HG02938 (cell line): ENCODE measurements at regions not wholly inside any gene's neighbourhood (a gene's known extent, or its start where the extent isn't known, plus 50 kb on each side); places are given as distances from the start of the nearest gene placed in this dataset.
"Not testable (repeated sequence)": the region's sequence is repeated elsewhere in the genome, so short reads cannot be mapped to it uniquely, and the experiment has no call there.

ENCODE experiments used
- ATAC-seq: cut with Tn5 transposase; IDR thresholded peaks from one replicate; pipeline ENCODE4 v1.9.1; 2021; ENCODE audit warnings: mild to moderate bottlenecking, moderate library complexity; ENCODE audit not compliant: unreplicated experiment

DNA sequence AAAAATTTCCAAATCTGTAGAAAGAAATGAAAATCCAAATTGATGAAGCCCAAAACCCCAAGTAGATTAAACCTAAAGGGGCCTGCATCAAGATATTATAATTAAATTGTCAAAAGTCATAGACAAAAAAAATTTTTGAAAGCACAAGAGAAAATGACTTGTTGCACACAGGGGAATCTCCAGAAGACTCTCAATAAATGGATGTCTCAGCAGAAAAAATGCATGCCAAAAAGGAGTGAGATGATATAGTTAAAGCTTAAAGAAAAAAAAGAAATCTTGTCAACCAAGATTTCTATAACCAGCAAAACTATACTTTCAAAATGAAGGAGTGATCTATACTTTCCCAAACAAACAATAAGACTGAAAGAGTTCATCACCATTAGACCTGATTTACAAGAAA lies 393.2 kb upstream of the SPAG17 start:
- ATAC-seq: no peak

DNA sequence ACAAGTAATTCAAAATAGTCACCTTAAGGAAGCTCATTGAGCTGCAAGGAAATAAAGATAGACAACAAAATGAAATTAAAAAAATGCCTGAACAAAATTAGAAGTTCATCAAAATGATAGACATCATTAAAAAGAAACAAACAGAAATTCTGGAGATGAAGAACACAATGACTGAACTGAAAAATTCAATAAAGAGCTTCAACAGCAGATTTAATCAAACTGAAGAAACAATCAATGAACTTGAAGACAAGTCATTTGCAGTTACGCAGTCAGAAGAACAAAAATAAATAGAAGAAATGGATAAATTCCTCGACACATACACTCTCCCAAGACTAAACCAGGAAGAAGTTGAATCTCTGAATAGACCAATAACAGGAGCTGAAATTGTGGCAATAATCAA lies 390.0 kb upstream of the SPAG17 start:
- no peak for ATAC-seq

DNA sequence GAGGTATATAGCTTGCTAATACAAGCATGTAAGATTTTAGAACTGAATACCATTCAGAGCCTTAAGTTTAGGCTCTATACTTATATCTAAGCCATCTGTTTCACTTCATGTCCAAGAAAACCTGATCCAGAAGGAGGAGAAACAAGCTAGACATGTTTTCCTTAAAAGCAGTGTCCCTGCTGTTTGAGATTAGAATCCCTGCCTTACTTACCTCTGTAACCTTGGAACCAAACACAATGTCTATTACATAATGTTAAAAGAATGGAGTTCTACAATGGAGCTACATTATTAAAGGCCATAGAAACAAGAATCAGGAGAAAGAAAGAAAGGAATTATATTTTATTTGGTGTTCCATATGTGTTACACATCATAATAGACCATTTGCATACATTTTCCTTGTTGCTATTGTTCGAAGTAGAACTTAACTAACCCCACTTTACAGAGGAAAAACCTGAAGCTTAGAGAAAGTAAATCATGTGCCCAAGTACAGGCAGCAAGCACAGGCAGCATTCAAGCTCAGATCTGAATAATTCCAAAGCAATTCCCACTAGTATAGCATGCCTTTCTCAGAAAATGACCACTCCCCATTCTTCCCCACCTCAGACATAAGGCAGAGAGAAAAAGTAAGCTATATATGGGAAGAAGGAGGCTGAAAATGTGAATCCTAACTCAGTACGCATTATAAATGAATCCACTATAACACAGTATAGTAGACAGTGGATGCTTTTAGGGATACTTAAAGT lies 380.1 kb upstream of the SPAG17 start:
- ATAC-seq: no peak

DNA sequence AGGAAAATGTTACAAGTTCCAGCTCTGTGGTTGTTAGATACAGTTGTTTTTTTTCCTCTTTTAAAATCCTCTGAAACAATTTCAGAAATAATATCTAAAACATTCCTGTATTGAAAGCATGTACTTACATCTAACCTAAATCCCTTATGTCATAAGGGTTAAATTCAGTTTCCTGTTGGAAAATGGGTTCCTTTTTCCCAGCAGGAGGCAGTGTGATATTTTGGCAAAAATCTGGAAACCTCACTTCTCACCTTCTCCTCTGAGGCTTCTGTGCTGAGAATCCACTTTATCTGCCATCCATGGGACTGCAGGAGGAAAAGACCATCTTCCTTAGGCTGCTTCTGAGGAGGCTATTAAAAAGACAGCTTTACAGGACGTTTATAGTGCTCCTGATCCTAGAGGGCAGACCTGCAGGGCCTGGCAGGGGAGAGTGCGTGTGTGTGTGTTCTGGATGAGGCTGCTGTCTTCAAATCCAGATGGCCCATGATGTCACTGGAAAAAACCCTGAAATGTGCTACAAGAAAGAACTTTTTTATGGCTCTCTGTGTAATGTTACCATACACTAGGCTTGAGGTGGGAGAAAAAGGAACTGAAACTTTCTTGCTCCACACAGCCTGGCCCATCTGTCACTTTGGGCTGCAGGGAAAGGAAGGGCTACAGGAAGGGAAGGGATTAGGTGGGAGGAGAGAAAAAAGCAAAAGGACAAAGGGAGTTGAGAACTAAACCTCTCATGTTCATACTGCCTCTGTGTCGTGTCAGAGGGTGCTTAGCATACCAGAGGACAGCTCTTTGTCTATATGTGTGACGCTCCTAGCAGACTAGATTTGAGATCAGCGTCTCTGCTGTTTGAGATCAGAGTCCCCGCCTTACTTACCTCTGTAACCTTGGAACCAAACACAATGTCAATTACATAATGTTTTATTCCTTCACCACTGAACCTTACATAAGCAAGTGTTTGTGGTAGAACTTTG lies 379.2 kb upstream of the SPAG17 start:
- ATAC-seq: peak; percentile 62

DNA sequence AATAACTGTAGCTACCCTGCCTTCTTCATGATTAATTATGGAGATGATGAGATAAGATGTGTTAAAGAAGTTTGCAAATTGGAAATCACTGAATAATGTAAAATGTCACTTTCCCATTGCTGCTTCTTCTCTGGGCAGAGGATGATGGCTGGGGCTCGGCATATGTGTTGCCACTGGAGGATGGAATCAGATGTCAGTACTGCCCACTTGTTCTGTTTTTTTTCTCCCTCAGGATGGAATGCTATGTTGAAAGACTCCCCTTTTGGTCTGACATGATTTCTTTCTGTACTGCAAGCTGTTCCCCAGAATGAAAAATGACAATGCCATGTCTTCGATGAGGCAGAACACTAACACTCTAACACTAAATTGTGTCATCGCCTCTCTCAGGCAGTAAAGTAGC lies 373.9 kb upstream of the SPAG17 start:
- no peak for ATAC-seq

DNA sequence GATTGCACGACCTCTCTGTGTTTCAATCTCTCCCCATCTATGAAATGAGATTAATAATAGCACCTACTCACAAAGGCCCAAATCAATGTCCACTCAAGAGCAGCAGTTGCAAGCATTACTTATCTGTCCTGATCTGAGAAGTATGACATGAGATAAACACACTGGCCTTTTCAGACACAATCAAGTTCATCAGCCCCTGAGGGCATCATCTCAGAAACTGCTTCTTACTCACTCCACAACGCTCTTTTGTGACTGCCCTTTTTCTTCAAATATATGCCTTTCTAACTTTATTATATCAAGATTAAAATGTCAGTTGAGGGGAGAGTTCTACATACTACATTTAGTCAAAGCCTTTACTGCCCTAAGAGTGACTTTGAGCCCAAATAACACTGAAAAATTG lies 371.9 kb upstream of the SPAG17 start:
- no peak for ATAC-seq

DNA sequence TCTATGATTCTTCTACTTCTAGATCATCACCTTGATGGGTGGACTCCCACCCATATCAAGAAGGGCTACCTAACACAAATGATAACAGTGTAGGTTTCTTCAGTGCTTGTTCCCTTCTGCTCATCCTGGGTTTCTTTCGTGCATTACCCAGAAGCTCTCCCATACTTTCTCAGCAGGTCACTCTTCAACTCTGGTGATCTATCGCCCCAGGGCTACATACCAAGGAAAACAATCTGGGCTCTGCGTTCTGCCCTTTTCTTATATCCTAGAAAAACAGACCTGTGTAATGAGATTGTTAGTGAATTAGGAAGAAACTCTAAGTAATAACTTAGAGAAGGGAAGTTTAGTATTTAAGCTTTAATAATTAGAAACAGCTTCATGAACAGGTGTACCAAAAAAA lies 370.6 kb upstream of the SPAG17 start:
- ATAC-seq: no peak

DNA sequence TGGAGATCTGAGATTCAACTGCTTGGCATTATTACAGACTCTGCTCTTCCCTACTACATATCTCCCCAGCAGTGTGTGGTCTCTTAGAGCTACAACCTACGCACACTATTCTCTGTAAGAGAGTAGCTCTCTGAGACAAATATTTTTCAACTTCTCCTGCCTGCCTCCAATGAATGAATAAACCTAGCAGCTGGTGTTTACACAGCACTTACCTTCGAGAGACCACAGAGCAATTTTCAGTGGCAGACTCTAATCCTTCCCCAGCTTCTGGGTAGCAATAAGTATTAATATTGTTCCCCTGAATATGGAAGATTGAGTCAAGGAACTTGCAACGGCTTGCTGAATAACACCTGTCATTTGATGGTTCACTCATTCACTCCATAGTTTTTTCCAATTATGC lies 350.9 kb upstream of the SPAG17 start:
- ATAC-seq: no peak

DNA sequence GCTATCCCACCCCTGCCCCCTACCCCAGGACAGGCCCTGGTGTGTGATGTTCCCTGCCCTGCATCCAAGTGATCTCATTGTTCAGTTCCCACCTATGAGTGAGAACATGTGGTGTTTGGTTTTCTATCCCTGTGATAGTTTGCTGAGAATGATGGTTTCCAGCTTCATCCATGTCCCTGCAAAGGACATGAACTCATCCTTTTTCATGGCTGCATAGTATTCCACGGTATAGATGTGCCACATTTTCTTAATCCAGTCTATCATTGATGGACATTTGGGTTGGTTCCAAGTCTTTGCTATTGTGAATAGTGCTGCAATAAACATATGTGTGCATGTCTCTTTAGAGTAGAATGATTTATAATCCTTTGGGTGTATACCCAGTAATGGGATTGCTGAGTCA lies 326.9 kb upstream of the SPAG17 start:
- ATAC-seq: not testable (repeated sequence)

DNA sequence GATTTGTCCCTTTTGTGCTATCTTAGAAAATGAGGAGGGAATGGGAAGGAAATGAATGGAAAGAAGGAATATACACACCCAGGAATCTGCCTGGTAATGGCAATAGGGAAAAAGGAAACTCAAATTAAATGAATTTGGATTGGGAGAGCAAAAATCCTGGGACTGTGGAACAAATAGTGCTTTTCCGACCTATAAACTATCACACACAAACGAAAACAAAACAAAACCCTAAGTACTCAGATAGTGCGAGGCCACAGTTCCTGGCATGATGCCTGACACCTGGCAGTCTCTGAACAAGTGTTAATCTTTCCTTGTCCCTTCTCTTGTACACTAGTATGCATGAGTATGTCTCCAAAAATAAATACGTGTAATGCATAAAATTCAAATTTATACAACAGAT lies 319.8 kb upstream of the SPAG17 start:
- no peak for ATAC-seq

DNA sequence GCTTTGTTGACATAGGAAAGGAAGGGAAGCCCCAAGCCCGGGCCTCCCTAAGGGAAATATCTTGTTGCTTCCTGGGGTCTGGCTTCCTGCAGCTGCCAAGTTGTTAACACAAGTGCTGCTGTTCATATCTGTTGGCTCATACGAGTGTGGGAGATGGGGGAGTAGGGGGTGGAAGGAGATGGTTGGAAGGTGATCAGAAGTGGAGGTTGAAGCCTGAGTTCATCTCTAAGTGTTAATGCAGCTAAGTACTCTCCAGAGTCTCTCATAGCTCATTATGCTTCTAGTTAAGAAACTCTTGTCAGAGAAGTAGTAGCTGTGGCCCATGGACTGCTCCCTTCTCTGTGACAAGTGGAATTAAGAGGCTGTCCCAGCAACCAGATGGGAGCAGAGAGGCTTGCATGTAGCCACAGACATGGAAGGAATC lies 319.2 kb upstream of the SPAG17 start:
- ATAC-seq: no peak

DNA sequence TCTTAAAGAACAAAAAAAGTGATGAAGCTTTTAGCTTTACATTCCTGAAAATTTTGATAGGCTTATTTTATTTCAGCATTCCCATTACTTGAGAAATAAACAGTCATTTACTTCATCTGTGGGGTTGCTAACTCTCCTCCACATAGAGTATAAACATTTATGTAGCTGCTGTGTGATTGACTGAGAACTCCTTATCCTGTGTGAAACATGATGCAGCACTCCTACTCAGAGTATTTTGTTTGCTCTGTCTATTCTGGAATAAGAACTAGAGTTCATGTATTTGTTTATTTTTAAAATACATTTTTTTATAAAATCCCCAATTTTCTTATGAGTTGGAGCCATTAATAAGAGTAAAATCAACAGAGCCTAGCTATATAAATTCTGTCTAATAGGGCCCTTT lies 318.7 kb upstream of the SPAG17 start:
- no peak for ATAC-seq

DNA sequence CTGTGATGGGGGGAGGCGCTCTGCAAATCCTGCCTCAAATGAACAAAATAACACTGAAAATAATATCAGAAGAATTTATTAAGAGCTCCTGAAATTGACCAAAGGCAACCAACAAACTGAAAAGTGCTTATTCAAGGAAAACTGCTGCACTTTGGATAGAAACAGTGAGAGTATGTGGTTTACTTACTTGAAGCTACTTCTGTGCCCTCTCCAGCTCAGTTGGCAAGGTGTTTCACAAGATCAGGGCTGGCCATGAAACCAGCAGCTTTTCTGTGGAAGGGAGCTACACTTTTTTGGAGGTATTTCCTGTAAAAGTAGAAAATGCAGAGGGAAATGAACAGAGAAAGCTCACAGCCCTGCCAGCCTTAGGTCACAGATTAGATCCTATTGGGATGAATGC lies 310.0 kb upstream of the SPAG17 start:
- no peak for ATAC-seq

DNA sequence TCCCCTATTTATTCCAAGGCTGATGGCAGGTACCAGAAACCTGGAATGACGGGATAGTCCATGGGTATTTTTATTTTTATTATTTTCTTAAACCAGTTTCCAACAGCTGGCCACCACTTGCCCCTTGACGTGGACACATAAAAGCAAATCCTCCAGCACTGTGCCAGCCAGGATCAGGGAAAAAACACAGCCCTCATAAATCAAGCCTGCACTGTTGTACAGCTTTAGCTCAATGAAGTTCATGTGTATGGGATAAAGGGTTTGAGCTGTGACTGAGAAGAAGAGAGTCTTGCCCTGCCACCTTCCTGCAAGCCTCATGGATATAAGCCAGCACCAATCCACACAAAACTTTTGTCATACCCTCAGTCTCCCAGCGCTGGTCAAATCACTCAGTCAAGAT lies 303.8 kb upstream of the SPAG17 start:
- ATAC-seq: no peak

DNA sequence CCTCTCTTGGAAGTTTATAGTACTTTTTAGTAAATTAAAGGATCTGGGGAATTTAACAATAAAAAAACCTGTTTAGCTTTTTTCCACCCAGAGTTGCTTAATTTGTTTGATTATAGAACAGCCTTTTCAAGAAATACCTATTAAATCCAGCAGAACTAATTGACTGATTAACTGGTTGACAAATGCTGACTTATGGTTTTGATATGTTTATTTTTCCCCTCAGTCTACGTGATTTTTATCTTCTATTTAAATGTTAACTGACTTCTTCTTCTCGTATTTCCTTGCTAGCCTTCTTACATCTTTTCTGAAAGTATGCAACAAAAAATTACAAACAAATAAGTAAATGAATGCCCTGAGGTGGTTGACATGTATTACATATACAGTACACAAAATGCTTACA lies 302.9 kb upstream of the SPAG17 start:
- no peak for ATAC-seq

DNA sequence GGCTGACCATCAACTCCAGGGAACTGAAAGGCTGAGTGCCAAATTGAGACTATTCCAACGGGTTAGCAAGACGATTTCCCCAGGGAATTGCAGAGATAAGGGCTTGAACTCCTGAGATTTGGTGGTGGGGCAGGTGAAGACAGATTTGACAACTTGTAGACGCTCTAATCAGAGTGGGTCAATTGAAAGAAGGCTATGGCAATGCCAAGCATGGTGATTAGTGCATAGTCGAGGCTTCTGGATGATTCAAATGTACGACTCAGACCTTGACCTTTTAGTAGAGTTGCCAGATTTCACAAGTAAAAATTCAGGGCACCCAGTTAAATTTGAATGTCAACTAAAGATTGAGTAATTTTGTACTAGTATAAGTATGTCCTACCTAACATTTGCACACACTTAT lies 302.1 kb upstream of the SPAG17 start:
- ATAC-seq: no peak

DNA sequence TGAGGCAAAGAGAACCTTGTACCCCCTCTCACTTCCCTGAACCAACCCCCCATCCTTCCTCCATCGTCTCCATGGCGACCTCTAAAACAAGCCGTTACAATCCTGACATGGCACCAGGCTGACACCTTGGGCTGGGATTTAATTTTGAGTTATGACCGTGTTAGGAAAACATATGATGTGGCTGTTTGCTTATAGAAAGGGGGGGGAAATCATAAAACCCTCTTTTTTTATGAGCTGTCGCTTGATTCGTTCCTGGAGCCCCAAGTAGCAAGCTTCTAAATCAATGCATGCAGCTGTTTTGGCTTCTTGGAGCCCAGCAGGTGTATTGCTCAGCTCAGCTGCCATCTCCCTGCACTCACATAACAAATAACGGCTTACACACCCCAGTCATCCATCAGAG lies 301.2 kb upstream of the SPAG17 start:
- ATAC-seq: no peak

DNA sequence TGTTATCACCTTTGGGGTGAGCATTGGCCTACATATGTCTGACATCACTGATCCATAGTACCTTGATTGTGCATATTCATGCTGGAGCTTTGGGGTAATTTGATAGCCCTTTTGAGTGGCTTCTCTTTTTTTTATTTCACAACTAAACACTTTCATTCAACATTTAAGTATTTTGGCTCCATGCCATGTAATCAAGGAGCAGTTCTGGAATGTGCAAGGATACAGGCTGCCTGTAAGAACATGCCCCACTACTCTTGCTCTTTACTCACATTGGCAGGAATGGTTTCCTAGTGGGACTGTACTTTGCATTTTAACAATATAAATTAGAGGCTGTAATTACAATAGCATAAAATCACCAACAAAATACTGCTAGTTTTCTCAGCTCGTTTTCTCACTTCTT lies 300.7 kb upstream of the SPAG17 start:
- no peak for ATAC-seq

DNA sequence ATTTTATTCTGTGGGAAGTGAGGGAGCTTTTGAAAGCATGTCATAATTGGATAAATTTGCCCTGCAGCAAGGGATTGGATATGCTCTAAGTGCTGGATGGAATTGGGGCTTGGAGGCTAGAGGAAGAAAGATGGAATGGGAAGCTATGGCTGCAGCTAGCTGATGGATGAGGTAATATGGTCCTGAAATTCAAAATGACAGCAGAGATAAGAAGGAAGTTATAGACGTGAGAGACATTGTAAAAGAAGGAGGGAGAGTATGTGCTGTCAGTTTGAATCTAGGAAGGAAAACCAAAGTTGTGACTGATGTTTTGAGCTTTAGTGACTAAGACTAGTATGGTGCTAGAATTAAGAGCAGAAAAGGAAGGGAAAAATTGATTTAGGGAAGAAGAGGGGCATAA lies 299.9 kb upstream of the SPAG17 start:
- no peak for ATAC-seq

DNA sequence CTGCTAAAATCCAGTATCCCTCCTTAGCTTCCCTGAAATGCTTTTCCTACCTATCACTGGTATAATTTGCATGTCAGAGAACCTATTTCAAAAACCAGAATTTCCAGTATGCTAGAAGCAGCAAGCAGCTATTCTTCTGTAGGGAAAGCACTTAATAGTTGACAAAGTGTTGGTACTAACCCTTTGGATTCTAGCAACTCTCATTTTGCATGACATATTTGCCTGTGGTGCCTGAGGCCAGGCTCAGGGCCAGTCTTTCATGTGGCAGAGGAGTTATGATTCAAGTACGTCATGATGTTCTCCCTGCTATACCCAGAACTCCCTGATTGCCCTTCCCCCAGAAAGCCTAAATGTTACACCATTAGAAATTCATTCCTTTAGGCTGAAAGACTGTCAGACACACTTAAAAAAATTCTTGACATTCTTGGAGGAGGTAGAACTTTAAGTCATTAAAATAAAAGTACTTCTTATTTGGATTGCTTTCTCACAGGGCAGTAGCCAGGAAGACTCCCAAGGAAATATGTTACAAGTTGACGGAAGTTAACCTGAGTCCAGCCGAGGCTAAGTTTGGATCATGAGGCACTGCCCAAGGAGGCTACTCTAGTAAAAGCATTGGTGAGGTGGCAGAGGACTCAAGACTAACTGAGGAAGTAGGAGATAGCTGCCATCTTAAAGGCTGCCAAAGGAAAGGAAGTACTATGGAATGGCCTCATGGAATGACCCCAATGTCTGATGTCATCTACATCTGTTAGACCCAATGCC lies 298.4 kb upstream of the SPAG17 start:
- ATAC-seq: no peak

DNA sequence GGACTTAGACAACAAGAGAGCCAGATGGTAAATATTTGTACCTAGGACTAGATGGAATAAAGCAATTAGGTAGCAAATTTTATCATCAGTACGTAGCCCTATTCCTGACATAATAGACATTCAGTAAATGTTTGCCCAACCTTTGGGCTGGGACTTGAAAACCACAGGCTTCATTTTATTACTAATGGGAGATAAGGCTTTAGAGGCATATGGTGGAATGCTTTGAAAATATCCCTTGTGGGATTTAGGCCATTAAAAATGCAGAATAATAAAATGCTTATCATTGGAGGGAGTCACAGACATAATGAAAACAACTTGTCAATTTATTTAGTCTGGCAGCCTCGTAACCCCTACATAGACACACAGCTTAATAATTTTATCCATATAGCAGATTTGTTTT lies 296.1 kb upstream of the SPAG17 start:
- ATAC-seq: no peak
